GM23338 (cell line): ENCODE measurements at regions not wholly inside any gene's neighbourhood (a gene's known extent, or its start where the extent isn't known, plus 50 kb on each side); places are given as distances from the start of the nearest gene placed in this dataset.

Experiments used
- ATAC-seq: fragments of 200-7000 bp; cut with Tn5 transposase; 3 replicates; pipeline ENCODE4 v1.9.1; 2020
- DNase-seq: peaks from one replicate; pipeline ENCODE4 v3.0.0-alpha.2; 2015; ENCODE audit warnings: low spot score
- H2AFZ ChIP-seq: fragments of 200-600 bp; sonication (generic); 2 replicates; pipeline ENCODE4 v1.8.0; 2016; ENCODE audit warnings: antibody characterized with exemption, mild to moderate bottlenecking, moderate library complexity
- H3F3A ChIP-seq: fragments of 200-600 bp; sonication (generic); replicated peaks from 2 replicates; pipeline ENCODE4 v1.8.0; 2017; ENCODE audit warnings: antibody characterized with exemption, mixed run types, low read depth
- H3K27ac ChIP-seq: fragments of 200-600 bp; sonication (generic); 2 replicates; pipeline ENCODE4 v1.6.1; 2016; ENCODE audit warnings: low read depth
- H3K27me3 ChIP-seq: fragments of 200-600 bp; sonication (generic); 2 replicates; pipeline ENCODE4 v1.8.0; 2016; ENCODE audit warnings: mild to moderate bottlenecking, mixed run types, moderate library complexity; ENCODE audit not compliant: insufficient read depth
- H3K36me3 ChIP-seq: fragments of 200-600 bp; sonication (generic); 2 replicates; pipeline ENCODE4 v1.8.0; 2016; ENCODE audit warnings: mild to moderate bottlenecking; ENCODE audit not compliant: insufficient read depth
- H3K4me1 ChIP-seq: fragments of 200-600 bp; sonication (generic); 2 replicates; pipeline ENCODE4 v1.8.0; 2016; ENCODE audit warnings: mild to moderate bottlenecking, moderate library complexity; ENCODE audit not compliant: insufficient read depth
- H3K4me2 ChIP-seq: fragments of 200-600 bp; sonication (generic); 2 replicates; pipeline ENCODE4 v1.7.1; 2017; ENCODE audit warnings: mixed run types
- H3K4me3 ChIP-seq: fragments of 200-600 bp; sonication (generic); 2 replicates; pipeline ENCODE4 v1.6.1; 2016; ENCODE audit warnings: mixed run types
- H3K79me2 ChIP-seq: fragments of 200-600 bp; sonication (generic); replicated peaks from 2 replicates; pipeline ENCODE4 v1.8.0; 2017; ENCODE audit warnings: mild to moderate bottlenecking; ENCODE audit not compliant: insufficient read depth
- H3K9me2 ChIP-seq: fragments of 200-600 bp; sonication (generic); 2 replicates; pipeline ENCODE4 v1.8.0; 2017; ENCODE audit not compliant: insufficient read depth
- H4K20me1 ChIP-seq: fragments of 200-600 bp; sonication (generic); replicated peaks from 2 replicates; pipeline ENCODE4 v1.8.0; 2017; ENCODE audit warnings: mild to moderate bottlenecking; ENCODE audit not compliant: insufficient read depth
- H3K27ac Mint-ChIP-seq: 2 replicates; pipeline ENCODE4 v1.8.0; 2020; ENCODE audit warnings: inconsistent platforms, mild to moderate bottlenecking, moderate library complexity, mixed read lengths
- H3K27me3 Mint-ChIP-seq: 3 replicates; pipeline ENCODE4 v1.8.0; 2022; ENCODE audit warnings: low read depth, mild to moderate bottlenecking, moderate library complexity, mixed read lengths, inconsistent platforms; ENCODE audit not compliant: insufficient read depth, poor library complexity
- H3K36me3 Mint-ChIP-seq: 3 replicates; pipeline ENCODE4 v1.8.0; 2021; ENCODE audit warnings: low read depth, mild to moderate bottlenecking, inconsistent platforms, moderate library complexity, mixed read lengths
- H3K4me1 Mint-ChIP-seq: 3 replicates; pipeline ENCODE4 v1.8.0; 2020; ENCODE audit warnings: mild to moderate bottlenecking, inconsistent platforms, mixed read lengths
- H3K4me3 Mint-ChIP-seq: 3 replicates; pipeline ENCODE4 v1.8.0; 2021; ENCODE audit warnings: moderate library complexity, mild to moderate bottlenecking, inconsistent platforms, mixed read lengths
- H3K9me3 Mint-ChIP-seq: 3 replicates; pipeline ENCODE4 v1.8.0; 2020; ENCODE audit warnings: moderate library complexity, mild to moderate bottlenecking, inconsistent platforms, mixed read lengths
- CREB1 ChIP-seq: fragments of 250-450 bp; sonication (Bioruptor Pico); IDR thresholded peaks from 2 replicates; pipeline ENCODE4 v1.5.0; 2020; ENCODE audit warnings: low read depth, mild to moderate bottlenecking, moderate library complexity
- EZH2phosphoT487 ChIP-seq: fragments of 200-600 bp; sonication (generic); IDR thresholded peaks from one replicate; pipeline ENCODE4 v1.8.1; 2018; ENCODE audit warnings: antibody characterized with exemption; ENCODE audit not compliant: unreplicated experiment
- JUNB ChIP-seq: IDR thresholded peaks from one replicate; pipeline ENCODE4 v1.6.1; 2016; ENCODE audit warnings: antibody characterized with exemption; ENCODE audit not compliant: unreplicated experiment
- NANOG ChIP-seq: IDR thresholded peaks from 2 replicates; pipeline ENCODE4 v1.6.1; 2016; ENCODE audit warnings: antibody characterized with exemption, borderline replicate concordance
- REST ChIP-seq: IDR thresholded peaks from one replicate; pipeline ENCODE4 v1.6.1; 2018; ENCODE audit warnings: antibody characterized with exemption; ENCODE audit not compliant: unreplicated experiment
- STAT1 ChIP-seq: IDR thresholded peaks from one replicate; pipeline ENCODE4 v1.6.1; 2016; ENCODE audit warnings: antibody characterized with exemption; ENCODE audit not compliant: unreplicated experiment
- TF ChIP-seq, protein P1 (sequence below): fragments of 250-450 bp; sonication (Bioruptor Pico); IDR thresholded peaks from 2 replicates; pipeline ENCODE4 v1.5.0; 2020; ENCODE audit warnings: mild to moderate bottlenecking, moderate library complexity

- TF ChIP-seq, protein P1, sequence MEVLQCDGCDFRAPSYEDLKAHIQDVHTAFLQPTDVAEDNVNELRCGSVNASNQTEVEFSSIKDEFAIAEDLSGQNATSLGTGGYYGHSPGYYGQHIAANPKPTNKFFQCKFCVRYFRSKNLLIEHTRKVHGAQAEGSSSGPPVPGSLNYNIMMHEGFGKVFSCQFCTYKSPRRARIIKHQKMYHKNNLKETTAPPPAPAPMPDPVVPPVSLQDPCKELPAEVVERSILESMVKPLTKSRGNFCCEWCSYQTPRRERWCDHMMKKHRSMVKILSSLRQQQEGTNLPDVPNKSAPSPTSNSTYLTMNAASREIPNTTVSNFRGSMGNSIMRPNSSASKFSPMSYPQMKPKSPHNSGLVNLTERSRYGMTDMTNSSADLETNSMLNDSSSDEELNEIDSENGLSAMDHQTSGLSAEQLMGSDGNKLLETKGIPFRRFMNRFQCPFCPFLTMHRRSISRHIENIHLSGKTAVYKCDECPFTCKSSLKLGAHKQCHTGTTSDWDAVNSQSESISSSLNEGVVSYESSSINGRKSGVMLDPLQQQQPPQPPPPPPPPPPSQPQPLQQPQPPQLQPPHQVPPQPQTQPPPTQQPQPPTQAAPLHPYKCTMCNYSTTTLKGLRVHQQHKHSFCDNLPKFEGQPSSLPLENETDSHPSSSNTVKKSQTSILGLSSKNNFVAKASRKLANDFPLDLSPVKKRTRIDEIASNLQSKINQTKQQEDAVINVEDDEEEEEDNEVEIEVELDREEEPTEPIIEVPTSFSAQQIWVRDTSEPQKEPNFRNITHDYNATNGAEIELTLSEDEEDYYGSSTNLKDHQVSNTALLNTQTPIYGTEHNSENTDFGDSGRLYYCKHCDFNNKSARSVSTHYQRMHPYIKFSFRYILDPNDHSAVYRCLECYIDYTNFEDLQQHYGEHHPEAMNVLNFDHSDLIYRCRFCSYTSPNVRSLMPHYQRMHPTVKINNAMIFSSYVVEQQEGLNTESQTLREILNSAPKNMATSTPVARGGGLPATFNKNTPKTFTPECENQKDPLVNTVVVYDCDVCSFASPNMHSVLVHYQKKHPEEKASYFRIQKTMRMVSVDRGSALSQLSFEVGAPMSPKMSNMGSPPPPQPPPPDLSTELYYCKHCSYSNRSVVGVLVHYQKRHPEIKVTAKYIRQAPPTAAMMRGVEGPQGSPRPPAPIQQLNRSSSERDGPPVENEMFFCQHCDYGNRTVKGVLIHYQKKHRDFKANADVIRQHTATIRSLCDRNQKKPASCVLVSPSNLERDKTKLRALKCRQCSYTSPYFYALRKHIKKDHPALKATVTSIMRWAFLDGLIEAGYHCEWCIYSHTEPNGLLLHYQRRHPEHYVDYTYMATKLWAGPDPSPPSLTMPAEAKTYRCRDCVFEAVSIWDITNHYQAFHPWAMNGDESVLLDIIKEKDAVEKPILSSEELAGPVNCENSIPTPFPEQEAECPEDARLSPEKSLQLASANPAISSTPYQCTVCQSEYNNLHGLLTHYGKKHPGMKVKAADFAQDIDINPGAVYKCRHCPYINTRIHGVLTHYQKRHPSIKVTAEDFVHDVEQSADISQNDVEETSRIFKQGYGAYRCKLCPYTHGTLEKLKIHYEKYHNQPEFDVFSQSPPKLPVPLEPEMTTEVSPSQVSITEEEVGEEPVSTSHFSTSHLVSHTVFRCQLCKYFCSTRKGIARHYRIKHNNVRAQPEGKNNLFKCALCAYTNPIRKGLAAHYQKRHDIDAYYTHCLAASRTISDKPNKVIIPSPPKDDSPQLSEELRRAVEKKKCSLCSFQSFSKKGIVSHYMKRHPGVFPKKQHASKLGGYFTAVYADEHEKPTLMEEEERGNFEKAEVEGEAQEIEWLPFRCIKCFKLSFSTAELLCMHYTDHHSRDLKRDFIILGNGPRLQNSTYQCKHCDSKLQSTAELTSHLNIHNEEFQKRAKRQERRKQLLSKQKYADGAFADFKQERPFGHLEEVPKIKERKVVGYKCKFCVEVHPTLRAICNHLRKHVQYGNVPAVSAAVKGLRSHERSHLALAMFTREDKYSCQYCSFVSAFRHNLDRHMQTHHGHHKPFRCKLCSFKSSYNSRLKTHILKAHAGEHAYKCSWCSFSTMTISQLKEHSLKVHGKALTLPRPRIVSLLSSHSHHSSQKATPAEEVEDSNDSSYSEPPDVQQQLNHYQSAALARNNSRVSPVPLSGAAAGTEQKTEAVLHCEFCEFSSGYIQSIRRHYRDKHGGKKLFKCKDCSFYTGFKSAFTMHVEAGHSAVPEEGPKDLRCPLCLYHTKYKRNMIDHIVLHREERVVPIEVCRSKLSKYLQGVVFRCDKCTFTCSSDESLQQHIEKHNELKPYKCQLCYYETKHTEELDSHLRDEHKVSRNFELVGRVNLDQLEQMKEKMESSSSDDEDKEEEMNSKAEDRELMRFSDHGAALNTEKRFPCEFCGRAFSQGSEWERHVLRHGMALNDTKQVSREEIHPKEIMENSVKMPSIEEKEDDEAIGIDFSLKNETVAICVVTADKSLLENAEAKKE (CRISPR knock-in tag) = no peak
These were observed 304.9 kb downstream of the TDRD3 start (continued) for GRCh38 chr13:60701895-60702294.

- Histone ChIP-seq H3K4me3 (no peak overlapping the region), H3K79me2 (no peaks in the 10 kb centered on the region), H3F3A (no peaks in the 10 kb centered on the region), H3K9me2 (no peaks in the 10 kb centered on the region), H3K36me3 (no peaks in the 10 kb centered on the region), H3K4me2 (no peak overlapping the region), H3K27me3 (no peaks in the 10 kb centered on the region), H3K4me1 (peaks cover 7% of the 10 kb centered on the region), H2AFZ (no peak overlapping the region), H3K27ac (no peak overlapping the region), H4K20me1 (no peaks in the 10 kb centered on the region)
- Mint-ChIP-seq H3K36me3 (no peaks in the 10 kb centered on the region), H3K27ac (no peak overlapping the region), H3K27me3 (no peaks in the 10 kb centered on the region), H3K4me3 (no peak overlapping the region), H3K9me3 (no peaks in the 10 kb centered on the region; the same call in 2 of the 3 replicates), H3K4me1 (peaks cover 24% of the 10 kb centered on the region)
- TF ChIP-seq CREB1 = no peak
- no peak for TF ChIP-seq EZH2phosphoT487
- TF ChIP-seq NANOG = no peak
- DNase-seq (no peak), ATAC-seq (no peak)
These were observed 304.0 kb downstream of the TDRD3 start for GRCh38 chr13:60700994-60701393.

DNA sequence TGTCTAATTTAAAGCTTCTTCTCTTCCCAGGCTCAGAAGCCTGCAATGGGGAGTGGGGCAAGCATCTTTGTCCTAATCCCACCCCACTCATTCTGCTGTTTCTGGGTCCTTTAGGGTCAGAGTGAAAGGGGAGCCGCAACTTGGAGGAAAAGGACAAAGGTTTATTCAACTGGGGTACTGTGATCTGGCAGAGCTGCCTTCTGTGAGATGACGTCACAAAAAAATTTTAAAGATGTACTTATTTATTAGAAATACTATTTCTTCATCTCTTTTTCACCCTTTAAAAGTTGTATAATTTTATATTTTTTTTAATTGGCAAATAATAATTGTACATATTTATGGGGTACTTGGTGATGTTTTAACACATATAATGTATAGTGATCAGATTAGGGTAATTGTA lies 302.6 kb downstream of the TDRD3 start:
- TF ChIP-seq REST = no peak
- no peak for TF ChIP-seq STAT1
- no peak for TF ChIP-seq JUNB
- H3K36me3 ChIP-seq = no peaks in the 10 kb centered on the region
- no peak overlapping the region for H3K4me3 Mint-ChIP-seq
- H3K4me2 ChIP-seq = no peak overlapping the region
- H4K20me1 ChIP-seq = no peaks in the 10 kb centered on the region
- DNase-seq = no peak
- H3K9me2 ChIP-seq = no peaks in the 10 kb centered on the region
- H3K4me1 ChIP-seq = peaks cover 7% of the 10 kb centered on the region
- ATAC-seq = no peak
- H3F3A ChIP-seq = no peaks in the 10 kb centered on the region
- H2AFZ ChIP-seq = no peak overlapping the region
- H3K27ac Mint-ChIP-seq = no peak overlapping the region
- H3K4me1 Mint-ChIP-seq = peaks cover 26% of the 10 kb centered on the region
- H3K9me3 Mint-ChIP-seq = no peaks in the 10 kb centered on the region
- no peaks in the 10 kb centered on the region for H3K36me3 Mint-ChIP-seq
- no peaks in the 10 kb centered on the region for H3K27me3 Mint-ChIP-seq
- H3K27me3 ChIP-seq = no peaks in the 10 kb centered on the region
- H3K79me2 ChIP-seq = no peaks in the 10 kb centered on the region
- H3K27ac ChIP-seq = no peak overlapping the region
- H3K4me3 ChIP-seq = no peak overlapping the region
